Stimulated activated CD4-positive, alpha-beta T cell treated with anti-CD3 and anti-CD28 coated beads, Interleukin-12 subunit alpha, Interleukin-12 subunit beta, amount 100 ng/mL, for 4 hours (primary cell): ENCODE measurements at regions not wholly inside any gene's neighbourhood (a gene's known extent, or its start where the extent isn't known, plus 50 kb on each side); places are given as distances from the start of the nearest gene placed in this dataset.
"Not testable (repeated sequence)": the region's sequence is repeated elsewhere in the genome, so short reads cannot be mapped to it uniquely, and the experiment has no call there.

Source experiments
- DNase-seq: peaks from one replicate; pipeline ENCODE4 v3.0.0-alpha.2; 2020

DNA sequence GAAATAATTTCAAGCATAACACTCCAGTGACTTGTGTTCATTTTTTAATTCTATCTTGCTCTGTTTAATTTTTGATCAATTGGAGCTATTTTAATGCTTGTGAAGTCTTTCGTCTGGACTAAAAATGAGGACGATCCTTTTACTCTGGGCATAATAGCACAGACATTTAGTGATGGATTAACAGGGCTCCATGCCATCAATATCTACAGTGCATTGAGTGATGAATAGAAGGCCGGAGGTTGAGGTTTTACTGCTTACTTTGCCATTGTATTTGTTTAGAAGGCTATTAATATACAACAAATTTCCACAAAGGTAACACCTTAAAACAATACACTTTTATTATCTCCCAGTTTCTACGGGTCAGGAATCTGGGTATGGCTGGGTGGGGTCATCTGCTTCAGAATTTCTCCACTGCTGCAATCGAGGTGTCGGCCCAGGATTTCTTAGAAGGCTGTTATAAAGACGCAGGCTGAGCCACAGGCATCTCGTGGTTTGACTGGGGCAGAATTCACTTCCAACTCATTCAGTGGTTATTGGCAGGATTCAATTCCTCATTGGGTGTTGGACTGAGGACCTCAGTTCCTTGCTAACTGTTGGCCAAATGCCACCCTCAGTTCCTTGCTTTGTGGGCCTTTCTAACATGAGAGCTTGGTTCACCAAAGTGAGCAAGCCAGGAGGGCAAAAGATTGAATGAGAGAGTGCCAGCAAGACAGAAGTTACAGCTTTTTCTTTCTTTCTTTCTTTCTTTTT, 265.4 kb upstream of the VLDLR start:
- DNase-seq, result no peak

DNA sequence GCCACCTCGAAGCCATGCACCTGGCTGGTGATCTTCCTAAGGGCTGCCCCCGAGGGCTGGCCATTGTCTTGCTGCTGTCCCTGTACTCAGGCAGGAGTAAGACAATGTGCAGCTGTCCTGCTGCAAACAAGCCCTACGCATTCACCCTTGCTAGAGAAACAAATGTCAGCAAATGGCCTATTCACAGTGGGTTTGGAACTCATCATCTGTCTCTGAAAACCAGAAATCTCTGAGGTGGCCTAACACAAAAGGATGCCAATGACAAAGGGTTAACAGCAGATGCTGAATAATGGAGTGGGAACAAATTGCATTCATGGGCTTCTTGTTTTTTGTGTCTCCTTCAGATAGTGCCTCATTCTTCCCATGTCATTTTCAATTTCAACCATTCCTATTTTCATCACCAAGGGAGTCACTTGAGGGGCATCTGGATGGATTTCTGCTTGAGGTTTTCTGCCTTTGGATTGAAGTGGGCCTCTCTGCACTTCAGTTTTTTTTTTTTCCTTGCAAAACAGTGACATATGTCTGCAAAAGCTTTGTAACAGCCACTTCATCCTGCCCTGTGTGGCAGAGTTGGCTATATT, 261.6 kb upstream of the VLDLR start:
- no peak for DNase-seq

DNA sequence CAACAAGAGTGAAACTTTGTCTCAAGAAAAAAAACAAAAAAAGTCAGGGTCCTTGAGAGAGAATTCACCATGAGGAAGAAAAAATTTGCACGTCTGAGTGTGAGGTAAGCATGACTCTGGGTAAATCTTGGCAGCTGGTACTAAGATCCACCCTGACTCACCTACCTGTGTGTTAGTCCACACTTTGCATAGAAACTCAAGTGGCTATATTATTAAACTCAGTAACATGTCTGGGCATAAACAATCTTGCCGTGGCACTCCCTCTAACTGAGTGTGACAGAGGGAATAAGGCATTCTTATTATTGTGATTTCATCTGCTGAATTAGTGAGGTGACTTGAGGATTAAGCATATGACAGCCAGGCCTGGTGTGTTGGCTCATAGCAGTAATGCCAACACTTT, 259.4 kb upstream of the VLDLR start:
- DNase-seq, result no peak

DNA sequence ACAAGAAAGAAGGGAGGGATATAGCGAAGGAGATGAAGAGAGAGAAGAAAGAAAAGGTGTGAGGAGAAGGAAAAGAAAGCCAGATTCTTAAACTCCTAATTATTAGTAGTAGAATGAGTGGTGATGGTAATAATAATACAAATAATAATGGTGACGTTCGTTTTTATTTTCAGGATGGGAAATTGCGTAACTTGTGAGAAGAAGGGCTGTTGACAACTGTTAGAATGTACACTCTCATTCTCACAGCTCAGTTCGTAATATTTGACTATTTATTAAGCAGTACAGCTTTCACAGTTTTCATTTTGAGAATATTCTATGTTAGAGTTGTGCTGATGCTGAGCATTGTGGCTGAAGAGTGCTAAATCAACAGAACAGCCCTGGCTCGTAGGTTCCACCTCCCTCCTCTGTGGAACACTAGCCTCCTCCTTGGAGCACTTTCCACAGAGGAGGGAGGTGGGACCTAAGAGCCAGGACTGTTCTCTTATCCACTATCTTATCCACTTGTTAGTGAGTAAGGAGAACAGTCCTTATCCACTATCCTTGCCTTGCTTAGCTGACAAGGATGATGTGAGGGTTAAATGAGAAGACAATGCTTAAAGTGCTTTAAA, 258.3 kb upstream of the VLDLR start:
- DNase-seq, result no peak

DNA sequence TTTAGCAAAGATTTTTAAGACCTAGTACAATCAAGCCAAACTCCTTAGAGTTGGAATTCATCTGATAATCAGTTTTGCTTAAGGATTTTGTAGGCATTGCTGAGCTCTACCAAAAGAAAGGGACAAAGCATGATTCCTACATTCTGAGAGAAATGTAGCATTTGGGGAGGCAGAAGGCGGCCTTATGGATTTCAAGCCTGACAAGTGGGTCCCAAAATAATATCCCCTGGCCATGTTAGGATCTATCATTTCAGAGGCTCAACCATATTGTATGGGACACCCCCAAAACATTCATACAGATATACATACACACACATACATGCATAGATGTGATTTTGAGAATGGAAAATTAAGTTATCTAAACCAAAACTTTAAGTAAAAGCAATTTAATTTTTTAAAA, 257.8 kb upstream of the VLDLR start:
- no peak for DNase-seq

DNA sequence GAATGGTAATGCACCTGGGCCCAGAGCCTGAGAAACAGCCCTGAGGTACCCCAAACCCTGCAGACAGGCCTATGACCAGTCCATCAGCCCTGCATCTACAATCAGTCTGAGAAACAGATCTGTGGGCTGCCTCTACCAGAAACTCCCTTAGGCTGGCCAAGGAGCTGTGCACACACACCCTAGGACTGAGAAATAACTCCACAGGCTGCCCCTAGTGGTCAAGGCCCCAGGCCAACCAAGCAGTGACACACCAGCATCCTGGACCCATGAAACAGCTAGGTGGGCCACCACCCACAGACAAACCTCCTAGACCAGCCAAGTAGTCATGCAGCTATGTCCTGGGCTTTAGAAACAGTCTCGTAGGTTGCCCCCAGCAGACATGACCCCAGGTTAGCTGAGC, 253.6 kb upstream of the VLDLR start:
- no peak for DNase-seq

DNA sequence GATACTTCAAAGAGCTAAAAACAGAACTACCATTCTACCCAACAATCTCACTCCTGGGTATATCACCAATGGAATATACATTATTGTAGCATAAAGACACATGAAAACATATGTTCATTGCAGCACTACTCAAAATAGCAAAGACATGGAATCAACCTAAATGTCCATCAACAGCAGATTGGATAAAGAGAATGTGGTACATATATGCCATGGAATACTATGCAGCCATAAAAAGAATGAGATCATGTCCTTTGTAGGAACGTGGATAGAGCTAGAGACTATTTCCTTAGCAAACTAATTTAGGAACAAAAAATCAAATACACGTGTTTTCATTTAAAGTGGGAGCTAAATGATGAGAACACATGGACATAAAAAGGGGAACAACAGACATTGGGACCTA, 247.9 kb upstream of the VLDLR start:
- DNase-seq, result no peak

DNA sequence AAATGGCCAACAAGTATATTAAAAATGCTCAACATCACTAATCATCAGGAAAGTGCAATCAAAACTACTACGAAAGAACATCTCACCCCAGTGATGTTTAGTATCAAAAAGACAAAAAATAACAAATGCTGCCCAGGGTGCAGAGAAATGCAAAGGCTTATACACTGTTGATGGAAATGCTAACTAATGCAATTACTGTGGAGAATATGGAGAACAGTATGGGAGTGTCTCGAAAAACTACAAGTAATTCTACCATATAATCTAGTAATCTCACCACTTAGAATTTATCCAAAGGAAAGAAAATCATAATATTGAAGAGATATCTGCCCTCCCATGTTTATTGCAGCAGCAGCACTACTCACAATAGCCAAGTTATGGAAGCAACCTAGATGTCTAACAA, 246.5 kb upstream of the VLDLR start:
- DNase-seq, result no peak

DNA sequence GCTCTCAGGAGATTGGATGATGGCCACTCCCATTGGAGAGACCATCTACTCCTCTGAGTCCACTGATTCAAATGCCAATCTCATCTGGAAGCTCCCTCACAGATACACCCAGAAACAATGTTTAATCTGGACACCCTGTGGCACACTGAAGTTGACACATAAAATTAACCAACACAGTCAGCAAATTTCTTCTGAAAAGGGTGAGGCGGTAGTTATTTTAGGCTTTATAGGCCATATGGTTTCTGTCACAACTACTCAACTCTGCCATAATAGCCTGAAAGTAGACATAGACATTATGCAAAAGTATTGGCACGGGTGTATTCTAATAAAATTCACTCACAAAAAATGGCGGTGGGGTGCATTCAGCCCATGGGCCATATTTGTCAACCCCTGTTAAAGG, 244.5 kb upstream of the VLDLR start:
- no peak for DNase-seq

DNA sequence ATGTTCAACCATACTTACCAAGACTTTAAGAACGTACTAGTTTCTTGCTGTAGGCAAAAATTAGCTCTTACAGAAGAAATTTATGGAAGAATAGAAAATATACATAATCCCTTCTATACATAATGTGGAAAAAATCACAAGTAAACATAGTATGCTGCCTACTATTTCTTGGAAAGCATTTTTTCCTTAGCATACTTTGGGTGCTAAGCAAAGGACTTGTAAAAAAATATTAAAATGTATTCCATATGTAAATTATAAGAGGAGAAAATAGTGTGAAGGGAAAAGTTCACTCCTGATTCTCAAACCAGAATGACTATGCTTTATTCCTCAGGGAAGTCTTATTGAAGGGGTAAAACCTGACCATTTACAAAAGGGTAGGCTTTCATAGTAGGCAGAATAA, 243.8 kb upstream of the VLDLR start:
- DNase-seq, result no peak

DNA sequence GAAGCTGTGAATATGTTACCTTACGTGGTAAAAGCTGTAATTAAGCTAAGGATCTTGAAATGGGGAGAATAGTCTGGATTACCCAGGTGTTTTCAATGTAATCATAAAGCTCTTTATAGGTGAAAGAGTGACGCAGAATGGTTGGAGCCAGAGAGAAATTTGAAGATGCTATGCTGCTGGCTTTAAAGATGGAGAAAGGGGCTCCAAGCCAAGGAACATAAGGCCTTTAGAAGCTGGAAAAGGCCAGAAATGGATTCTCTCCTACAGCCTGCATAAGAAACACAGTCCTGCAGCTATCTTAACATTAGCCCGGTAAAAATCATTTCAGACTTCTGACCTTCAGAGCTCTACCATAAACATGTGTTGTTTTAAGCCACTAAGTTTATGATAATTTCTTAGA, 243.3 kb upstream of the VLDLR start:
- DNase-seq, result no peak

DNA sequence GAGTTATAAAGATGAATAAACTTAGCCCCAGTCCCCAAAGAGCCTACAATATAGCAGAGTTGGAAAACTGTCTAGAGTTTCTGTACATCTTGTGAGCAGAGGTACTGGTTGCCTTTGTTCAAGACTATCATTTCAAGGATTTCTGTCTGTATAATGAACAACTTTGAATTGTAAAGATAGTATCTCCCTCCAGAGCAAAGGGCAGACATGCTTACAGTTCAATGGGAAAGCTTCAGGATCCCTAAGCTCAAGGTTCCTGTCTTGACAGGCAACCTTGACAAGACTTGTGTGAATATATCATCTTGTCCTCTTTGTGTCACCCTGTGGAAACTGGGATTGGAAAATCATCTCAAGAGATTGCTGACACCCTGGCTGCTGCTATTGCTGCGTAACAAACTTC, 242.8 kb upstream of the VLDLR start:
- DNase-seq, result no peak

DNA sequence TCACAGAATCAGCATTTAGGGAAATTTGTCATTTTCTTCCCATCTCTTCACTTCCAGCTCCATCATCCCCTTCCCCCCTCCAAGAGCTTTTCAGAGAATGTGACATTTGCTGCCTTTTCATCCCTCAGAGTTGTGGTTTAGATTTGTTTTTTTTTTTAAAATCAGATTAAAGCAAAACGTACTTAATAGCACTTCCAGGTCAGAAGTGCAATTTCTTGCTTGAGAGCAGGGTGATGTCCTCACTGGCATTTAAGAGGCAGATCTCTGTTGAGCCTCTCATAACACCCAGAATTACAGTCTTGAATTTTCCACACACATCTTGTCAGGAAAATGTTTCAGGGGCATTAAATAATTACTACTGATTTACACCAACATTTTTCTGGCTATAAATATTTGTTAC, 236.8 kb upstream of the VLDLR start:
- DNase-seq, result no peak

DNA sequence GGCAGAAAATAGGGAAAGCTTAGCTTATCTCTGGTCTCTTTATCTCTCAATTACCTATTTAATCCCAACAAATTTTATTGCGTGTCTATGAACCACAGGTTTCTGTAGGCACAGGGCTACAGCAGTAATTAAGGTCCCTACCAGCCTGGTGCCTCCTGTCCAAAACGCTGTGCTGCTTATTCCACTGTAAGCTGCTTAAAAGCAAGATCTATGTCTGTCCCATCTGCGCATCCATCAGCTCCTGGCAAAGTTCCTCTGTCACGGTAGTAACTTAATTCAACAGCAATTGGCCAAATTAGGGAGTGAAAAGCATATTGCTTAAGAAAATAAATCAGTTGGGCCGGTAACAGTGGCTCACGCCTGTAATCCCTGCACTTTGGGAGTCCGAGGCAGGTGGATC, 235.8 kb upstream of the VLDLR start:
- no peak for DNase-seq

DNA sequence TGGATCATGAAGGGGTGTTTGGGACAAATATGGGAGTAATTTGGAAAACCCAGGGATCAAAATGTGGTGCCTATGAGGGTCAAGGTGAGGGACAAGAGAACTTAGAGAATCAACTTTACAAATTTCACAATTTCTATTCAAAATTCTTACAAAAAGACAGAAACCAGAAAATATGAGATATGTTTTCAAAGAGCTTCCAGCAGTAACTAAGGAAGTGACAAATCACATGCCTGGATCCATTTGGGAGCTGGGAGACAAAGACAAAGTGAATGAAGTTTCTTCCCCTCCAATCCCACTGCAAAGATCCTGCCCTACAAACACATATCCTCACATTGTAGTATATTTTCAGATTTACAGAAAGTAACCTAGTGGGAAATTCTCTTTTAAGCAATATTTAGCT, 235.0 kb upstream of the VLDLR start:
- no peak for DNase-seq

DNA sequence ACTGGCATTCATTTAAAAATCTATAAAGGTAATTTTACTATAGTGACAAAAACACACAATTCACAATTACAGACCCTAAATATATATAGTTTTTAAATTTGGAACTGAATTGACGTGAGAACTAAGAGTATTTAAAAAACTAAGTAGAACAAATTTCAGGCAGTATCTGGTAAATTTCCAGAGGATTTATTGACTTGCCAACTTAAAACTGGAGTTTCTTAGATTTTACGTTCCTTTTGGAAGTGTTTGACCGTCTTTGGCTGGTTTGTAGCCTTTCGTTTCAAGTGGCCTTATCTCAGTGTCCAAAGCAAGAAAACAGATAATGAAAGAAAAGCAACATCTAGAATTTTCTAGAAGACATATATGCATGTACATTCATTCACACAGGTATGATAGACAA, 234.4 kb upstream of the VLDLR start:
- no peak for DNase-seq

DNA sequence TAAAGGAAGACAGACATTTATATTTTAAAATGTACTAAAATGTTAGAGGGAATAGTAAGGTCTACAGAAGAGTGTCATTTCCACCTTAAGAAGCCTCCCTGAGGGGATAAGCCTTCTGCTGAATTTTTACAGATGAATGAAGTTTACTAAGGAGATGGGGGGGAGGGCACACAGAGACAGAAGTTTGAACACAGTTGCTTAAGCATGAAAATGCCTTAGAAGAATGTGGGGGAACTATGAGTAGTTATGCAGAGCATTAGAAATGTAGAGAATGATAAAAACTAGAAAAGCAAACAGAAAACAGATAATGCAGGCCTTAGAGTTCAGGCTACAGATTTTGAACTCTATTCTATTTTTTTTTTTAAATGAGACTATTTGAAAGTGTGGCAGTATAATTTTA, 232.2 kb upstream of the VLDLR start:
- DNase-seq, result no peak

DNA sequence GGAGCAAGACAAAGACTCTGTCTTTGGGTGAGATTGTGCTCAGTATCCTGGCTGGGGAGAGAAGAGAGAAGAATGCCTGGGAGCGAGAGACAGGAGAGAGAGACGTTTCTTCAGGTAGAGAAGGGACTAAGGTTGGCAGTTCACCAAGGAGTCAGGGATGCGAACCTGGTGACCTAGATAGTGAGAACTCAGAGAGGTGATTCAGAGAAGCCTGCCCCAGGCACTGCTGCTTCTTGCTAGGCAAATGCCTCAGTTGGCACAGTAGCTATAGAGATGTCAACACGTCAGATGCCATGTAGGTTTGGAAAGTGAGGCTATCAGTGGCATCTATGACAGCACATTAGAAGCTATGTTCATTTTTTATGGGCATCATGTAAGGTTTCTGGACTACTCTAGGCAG, 231.6 kb upstream of the VLDLR start:
- DNase-seq, result no peak

DNA sequence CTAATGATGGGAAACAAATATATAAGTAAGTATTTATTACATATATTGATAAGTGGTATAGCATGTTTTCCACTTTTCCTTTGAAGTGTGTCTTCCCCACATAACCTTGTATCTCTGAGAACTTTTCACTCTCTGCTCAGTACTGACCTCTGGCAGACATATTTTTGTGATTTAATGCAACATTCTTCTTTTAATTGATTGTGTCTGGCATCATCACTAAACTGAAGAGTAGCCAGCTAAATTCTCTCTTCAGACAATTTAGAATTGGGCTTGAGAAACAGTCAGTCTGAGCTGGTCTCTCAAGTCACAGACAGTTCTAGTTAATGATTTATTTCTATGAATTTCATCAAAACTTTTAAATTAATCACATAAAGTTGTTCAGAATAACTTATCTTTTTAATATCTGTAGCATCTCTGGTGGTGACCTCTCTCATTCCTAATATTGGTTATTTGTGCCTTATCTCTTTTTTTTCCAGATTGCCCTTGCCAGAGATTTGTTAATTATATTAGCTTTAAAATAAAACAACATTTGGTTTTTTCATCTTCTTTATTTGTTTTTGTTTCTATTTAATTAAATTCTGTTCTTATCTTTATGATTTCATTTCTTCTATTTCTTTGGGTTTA, 230.0 kb upstream of the VLDLR start:
- DNase-seq, result not testable (repeated sequence)

DNA sequence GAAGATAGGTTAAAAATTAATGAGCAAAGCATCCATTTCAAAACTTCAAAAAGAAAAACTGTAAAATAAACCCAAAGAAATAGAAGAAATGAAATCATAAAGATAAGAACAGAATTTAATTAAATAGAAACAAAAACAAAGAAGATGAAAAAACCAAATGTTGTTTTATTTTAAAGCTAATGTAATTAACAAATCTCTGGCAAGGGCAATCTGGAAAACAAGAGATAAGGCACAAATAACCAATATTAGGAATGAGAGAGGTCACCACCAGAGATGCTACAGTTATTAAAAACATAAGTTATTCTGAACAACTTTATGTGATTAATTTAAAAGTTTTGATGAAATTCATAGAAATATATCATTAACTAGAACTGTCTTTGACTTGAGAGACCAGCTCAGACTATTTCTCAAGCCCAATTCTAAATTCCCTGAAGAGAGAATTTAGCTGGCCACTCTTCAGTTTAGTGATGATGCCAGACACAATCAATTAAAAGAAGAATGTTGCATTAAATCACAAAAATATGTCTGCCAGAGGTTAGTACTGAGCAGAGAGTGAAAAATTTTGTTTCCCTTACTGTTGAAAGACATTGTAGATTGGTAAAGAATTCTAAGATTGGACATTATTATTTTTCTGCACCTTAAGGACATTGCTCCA, 227.4 kb upstream of the VLDLR start:
- DNase-seq, result not testable (repeated sequence)

DNA sequence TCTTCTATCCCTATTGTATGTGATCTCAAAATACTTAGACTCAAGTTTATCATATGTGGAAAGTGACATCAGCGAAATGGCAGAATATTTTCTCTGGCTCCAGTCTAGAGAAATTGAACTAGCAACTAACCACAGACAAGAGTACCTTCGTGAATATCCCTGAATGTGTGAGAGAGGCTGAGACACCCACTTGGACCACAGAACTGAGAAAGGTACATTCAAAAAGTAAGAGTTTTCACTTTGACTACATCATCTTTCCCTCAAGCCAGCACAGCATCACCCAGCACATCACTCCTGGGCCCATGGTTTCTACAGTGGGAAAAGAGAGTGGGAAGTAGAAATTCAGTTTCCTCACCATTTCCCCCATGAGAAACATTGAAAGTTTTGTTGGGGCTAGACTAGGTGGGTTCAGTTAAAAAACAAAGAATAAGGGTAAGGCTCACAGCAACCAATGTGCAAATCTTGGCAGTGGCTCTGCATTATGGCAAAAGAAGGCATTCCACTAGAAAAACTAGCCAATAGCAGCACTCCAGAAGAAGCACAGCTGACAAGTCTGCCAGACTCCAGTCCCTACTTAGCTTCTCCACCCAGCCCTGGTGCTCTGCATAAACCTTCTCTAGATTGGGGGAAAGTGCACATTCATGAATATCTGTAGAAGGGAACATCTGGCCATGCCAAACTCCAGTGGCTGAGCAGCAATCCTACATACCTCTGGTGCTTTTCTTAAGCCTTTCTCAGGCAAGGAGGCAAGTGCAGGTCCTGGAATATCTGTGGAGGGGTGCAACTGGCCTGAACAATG, 225.6 kb upstream of the VLDLR start:
- no peak for DNase-seq

DNA sequence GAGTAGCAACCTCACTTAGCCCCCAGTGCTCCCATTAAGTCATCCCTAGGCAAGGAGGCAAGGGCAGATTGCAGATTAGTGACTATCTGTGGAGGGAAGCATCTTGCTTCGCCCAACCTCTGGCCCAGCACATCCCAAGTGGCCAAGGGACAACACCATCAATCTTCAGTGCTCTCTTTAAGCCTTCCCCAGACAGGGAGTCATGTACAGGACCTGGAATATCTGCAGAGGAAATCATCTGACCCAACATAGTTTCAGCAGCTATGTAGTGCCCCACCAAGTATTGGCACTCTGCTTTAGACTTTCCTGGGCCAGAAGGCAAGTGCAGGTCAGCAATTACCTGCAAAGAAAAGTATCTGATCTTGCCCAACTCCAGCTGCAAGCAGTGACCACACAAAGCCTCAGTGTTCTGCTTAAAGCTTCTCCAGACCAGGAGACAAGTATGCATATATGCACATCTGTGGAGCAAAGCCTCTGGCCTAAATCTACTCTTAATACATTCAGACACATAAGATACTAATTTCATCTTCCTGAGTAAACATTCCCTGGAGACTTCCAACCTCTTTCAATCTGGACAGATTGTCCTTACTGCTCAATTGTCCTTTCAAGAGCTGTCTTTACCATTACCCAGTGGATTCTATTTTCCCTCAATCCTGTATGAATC, 224.8 kb upstream of the VLDLR start:
- DNase-seq, result no peak
